GM23338 (cell line): ENCODE measurements at regions not wholly inside any gene's neighbourhood (a gene's known extent, or its start where the extent isn't known, plus 50 kb on each side); places are given as distances from the start of the nearest gene placed in this dataset.

Experiments used
- ATAC-seq: fragments of 200-7000 bp; cut with Tn5 transposase; 3 replicates; pipeline ENCODE4 v1.9.1; 2020
- DNase-seq: peaks from one replicate; pipeline ENCODE4 v3.0.0-alpha.2; 2015; ENCODE audit warnings: low spot score
- H2AFZ ChIP-seq: fragments of 200-600 bp; sonication (generic); 2 replicates; pipeline ENCODE4 v1.8.0; 2016; ENCODE audit warnings: antibody characterized with exemption, mild to moderate bottlenecking, moderate library complexity
- H3F3A ChIP-seq: fragments of 200-600 bp; sonication (generic); replicated peaks from 2 replicates; pipeline ENCODE4 v1.8.0; 2017; ENCODE audit warnings: antibody characterized with exemption, mixed run types, low read depth
- H3K27ac ChIP-seq: fragments of 200-600 bp; sonication (generic); 2 replicates; pipeline ENCODE4 v1.6.1; 2016; ENCODE audit warnings: low read depth
- H3K27me3 ChIP-seq: fragments of 200-600 bp; sonication (generic); 2 replicates; pipeline ENCODE4 v1.8.0; 2016; ENCODE audit warnings: mild to moderate bottlenecking, mixed run types, moderate library complexity; ENCODE audit not compliant: insufficient read depth
- H3K36me3 ChIP-seq: fragments of 200-600 bp; sonication (generic); 2 replicates; pipeline ENCODE4 v1.8.0; 2016; ENCODE audit warnings: mild to moderate bottlenecking; ENCODE audit not compliant: insufficient read depth
- H3K4me1 ChIP-seq: fragments of 200-600 bp; sonication (generic); 2 replicates; pipeline ENCODE4 v1.8.0; 2016; ENCODE audit warnings: mild to moderate bottlenecking, moderate library complexity; ENCODE audit not compliant: insufficient read depth
- H3K4me2 ChIP-seq: fragments of 200-600 bp; sonication (generic); 2 replicates; pipeline ENCODE4 v1.7.1; 2017; ENCODE audit warnings: mixed run types
- H3K4me3 ChIP-seq: fragments of 200-600 bp; sonication (generic); 2 replicates; pipeline ENCODE4 v1.6.1; 2016; ENCODE audit warnings: mixed run types
- H3K79me2 ChIP-seq: fragments of 200-600 bp; sonication (generic); replicated peaks from 2 replicates; pipeline ENCODE4 v1.8.0; 2017; ENCODE audit warnings: mild to moderate bottlenecking; ENCODE audit not compliant: insufficient read depth
- H3K9me2 ChIP-seq: fragments of 200-600 bp; sonication (generic); 2 replicates; pipeline ENCODE4 v1.8.0; 2017; ENCODE audit not compliant: insufficient read depth
- H4K20me1 ChIP-seq: fragments of 200-600 bp; sonication (generic); replicated peaks from 2 replicates; pipeline ENCODE4 v1.8.0; 2017; ENCODE audit warnings: mild to moderate bottlenecking; ENCODE audit not compliant: insufficient read depth
- H3K27ac Mint-ChIP-seq: 2 replicates; pipeline ENCODE4 v1.8.0; 2020; ENCODE audit warnings: inconsistent platforms, mild to moderate bottlenecking, moderate library complexity, mixed read lengths
- H3K27me3 Mint-ChIP-seq: 3 replicates; pipeline ENCODE4 v1.8.0; 2022; ENCODE audit warnings: low read depth, mild to moderate bottlenecking, moderate library complexity, mixed read lengths, inconsistent platforms; ENCODE audit not compliant: insufficient read depth, poor library complexity
- H3K36me3 Mint-ChIP-seq: 3 replicates; pipeline ENCODE4 v1.8.0; 2021; ENCODE audit warnings: low read depth, mild to moderate bottlenecking, inconsistent platforms, moderate library complexity, mixed read lengths
- H3K4me1 Mint-ChIP-seq: 3 replicates; pipeline ENCODE4 v1.8.0; 2020; ENCODE audit warnings: mild to moderate bottlenecking, inconsistent platforms, mixed read lengths
- H3K4me3 Mint-ChIP-seq: 3 replicates; pipeline ENCODE4 v1.8.0; 2021; ENCODE audit warnings: moderate library complexity, mild to moderate bottlenecking, inconsistent platforms, mixed read lengths
- H3K9me3 Mint-ChIP-seq: 3 replicates; pipeline ENCODE4 v1.8.0; 2020; ENCODE audit warnings: moderate library complexity, mild to moderate bottlenecking, inconsistent platforms, mixed read lengths
- CREB1 ChIP-seq: fragments of 250-450 bp; sonication (Bioruptor Pico); IDR thresholded peaks from 2 replicates; pipeline ENCODE4 v1.5.0; 2020; ENCODE audit warnings: low read depth, mild to moderate bottlenecking, moderate library complexity
- EZH2 ChIP-seq: fragments of 200-600 bp; sonication (generic); IDR thresholded peaks from one replicate; pipeline ENCODE4 v1.8.0; 2017; ENCODE audit warnings: antibody characterized with exemption, mild to moderate bottlenecking, low read depth; ENCODE audit not compliant: unreplicated experiment
- EZH2phosphoT487 ChIP-seq: fragments of 200-600 bp; sonication (generic); IDR thresholded peaks from one replicate; pipeline ENCODE4 v1.8.1; 2018; ENCODE audit warnings: antibody characterized with exemption; ENCODE audit not compliant: unreplicated experiment
- JUNB ChIP-seq: IDR thresholded peaks from one replicate; pipeline ENCODE4 v1.6.1; 2016; ENCODE audit warnings: antibody characterized with exemption; ENCODE audit not compliant: unreplicated experiment
- NANOG ChIP-seq: IDR thresholded peaks from 2 replicates; pipeline ENCODE4 v1.6.1; 2016; ENCODE audit warnings: antibody characterized with exemption, borderline replicate concordance
- POLR2AphosphoS5 ChIP-seq: IDR thresholded peaks from 2 replicates; pipeline ENCODE4 v1.6.1; 2016; ENCODE audit warnings: antibody characterized with exemption, low read depth
- STAT1 ChIP-seq: IDR thresholded peaks from one replicate; pipeline ENCODE4 v1.6.1; 2016; ENCODE audit warnings: antibody characterized with exemption; ENCODE audit not compliant: unreplicated experiment
- ZNF114 ChIP-seq: fragments of 250-450 bp; sonication (Bioruptor Pico); IDR thresholded peaks from 2 replicates; pipeline ENCODE4 v1.5.0; 2020; ENCODE audit warnings: mild to moderate bottlenecking, moderate library complexity
- ZNF331 ChIP-seq: fragments of 250-450 bp; sonication (Bioruptor Pico); IDR thresholded peaks from 2 replicates; pipeline ENCODE4 v1.5.0; 2020; ENCODE audit warnings: low read depth, mild to moderate bottlenecking, moderate library complexity
- TF ChIP-seq, protein P1 (sequence below), 2 experiments: fragments of 200-600 bp in 1 of 2; sonication (generic) in 1 of 2; conservative IDR thresholded peaks; 2 replicates each; pipeline versions ENCODE4 v1.5.1 to v1.6.1; 2016 to 2017; ENCODE audit warnings: antibody characterized with exemption in 2 of 2, low read depth in 2 of 2, mild to moderate bottlenecking in 2 of 2, moderate library complexity in 1 of 2
- TF ChIP-seq, protein P2 (sequence below): fragments of 250-450 bp; sonication (Bioruptor Pico); IDR thresholded peaks from 2 replicates; pipeline ENCODE4 v1.5.0; 2020; ENCODE audit warnings: mild to moderate bottlenecking, moderate library complexity
- TF ChIP-seq, protein P3 (sequence below): IDR thresholded peaks from one replicate; pipeline ENCODE4 v1.6.1; 2018; ENCODE audit warnings: antibody characterized with exemption; ENCODE audit not compliant: unreplicated experiment

DNA sequence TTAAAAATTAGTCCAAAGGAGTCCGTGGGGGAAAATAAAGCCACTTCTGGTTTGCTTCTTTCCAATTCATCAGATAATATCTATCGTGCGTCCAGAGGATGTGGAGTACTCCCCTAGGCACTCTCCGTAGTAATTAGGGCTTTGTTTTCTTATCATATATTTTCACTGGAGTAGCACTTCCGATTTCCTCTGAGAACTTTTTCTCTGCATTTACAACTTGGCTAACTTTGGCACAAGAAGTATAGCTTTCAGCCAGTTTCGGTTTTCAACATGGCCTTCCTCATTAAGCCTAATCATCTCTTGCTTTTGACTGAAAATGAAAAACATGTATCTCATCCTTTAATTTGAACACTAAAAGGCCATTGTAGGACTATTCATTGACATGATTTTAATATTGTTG lies 80.5 kb downstream of the CASP3 start (continued):
- no peak for TF ChIP-seq POLR2AphosphoS5
- no peak for TF ChIP-seq STAT1
- TF ChIP-seq, protein P1, sequence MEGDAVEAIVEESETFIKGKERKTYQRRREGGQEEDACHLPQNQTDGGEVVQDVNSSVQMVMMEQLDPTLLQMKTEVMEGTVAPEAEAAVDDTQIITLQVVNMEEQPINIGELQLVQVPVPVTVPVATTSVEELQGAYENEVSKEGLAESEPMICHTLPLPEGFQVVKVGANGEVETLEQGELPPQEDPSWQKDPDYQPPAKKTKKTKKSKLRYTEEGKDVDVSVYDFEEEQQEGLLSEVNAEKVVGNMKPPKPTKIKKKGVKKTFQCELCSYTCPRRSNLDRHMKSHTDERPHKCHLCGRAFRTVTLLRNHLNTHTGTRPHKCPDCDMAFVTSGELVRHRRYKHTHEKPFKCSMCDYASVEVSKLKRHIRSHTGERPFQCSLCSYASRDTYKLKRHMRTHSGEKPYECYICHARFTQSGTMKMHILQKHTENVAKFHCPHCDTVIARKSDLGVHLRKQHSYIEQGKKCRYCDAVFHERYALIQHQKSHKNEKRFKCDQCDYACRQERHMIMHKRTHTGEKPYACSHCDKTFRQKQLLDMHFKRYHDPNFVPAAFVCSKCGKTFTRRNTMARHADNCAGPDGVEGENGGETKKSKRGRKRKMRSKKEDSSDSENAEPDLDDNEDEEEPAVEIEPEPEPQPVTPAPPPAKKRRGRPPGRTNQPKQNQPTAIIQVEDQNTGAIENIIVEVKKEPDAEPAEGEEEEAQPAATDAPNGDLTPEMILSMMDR (conservative IDR thresholded peaks at IDR 0.05; ENCODE audit: low read depth in 2 of 2), result no peak
- TF ChIP-seq JUNB, result no peak
- no peak for TF ChIP-seq ZNF114 (CRISPR knock-in tag)
- TF ChIP-seq NANOG, result no peak

DNA sequence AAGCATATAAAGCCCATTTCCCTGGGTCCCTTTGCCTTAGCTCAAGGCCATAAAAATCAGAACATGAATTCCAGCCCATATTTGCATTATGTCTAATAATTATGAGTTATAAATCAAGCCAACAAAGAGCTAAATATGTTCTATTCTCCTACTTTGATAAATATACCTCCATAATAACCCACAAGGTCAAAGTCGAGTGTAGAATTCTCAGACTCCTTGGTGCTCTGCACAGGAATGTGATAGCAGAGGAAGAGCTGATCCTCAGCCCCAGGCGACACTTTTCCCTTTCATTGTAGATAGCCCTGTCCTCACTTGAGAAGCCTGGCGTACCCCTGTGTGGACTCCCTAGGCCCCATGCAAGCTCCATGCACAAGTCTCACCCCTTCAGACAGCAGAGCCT lies 85.6 kb downstream of the CASP3 start:
- peaks cover 6% of the 10 kb centered on the region; the same call in 1 of the 2 replicates for H3K9me2 ChIP-seq
- no peaks in the 10 kb centered on the region for H3F3A ChIP-seq
- Mint-ChIP-seq H3K27ac (no peak overlapping the region), H3K9me3 (peaks cover 14% of the 10 kb centered on the region), H3K27me3 (peaks cover 2% of the 10 kb centered on the region), H3K36me3 (peaks cover 9% of the 10 kb centered on the region; the same call in 2 of the 3 replicates), H3K4me1 (no peaks in the 10 kb centered on the region), H3K4me3 (no peak overlapping the region)
- no peaks in the 10 kb centered on the region for H3K79me2 ChIP-seq
- H3K4me3 ChIP-seq, result no peak overlapping the region
- H4K20me1 ChIP-seq, result no peaks in the 10 kb centered on the region
- DNase-seq (no peak), ATAC-seq (no peak)
- H3K4me1 ChIP-seq, result no peaks in the 10 kb centered on the region
- no peaks in the 10 kb centered on the region for H3K36me3 ChIP-seq
- H2AFZ ChIP-seq, result no peak overlapping the region
- no peak overlapping the region for H3K4me2 ChIP-seq
- H3K27ac ChIP-seq, result no peak overlapping the region
- no peaks in the 10 kb centered on the region for H3K27me3 ChIP-seq
- TF ChIP-seq STAT1 (no peak), EZH2phosphoT487 (no peak), JUNB (no peak), NANOG (no peak), EZH2 (no peak), ZNF114 (CRISPR knock-in tag) (no peak), CREB1 (CRISPR knock-in tag) (no peak), ZNF331 (no peak)
- TF ChIP-seq, protein P2, sequence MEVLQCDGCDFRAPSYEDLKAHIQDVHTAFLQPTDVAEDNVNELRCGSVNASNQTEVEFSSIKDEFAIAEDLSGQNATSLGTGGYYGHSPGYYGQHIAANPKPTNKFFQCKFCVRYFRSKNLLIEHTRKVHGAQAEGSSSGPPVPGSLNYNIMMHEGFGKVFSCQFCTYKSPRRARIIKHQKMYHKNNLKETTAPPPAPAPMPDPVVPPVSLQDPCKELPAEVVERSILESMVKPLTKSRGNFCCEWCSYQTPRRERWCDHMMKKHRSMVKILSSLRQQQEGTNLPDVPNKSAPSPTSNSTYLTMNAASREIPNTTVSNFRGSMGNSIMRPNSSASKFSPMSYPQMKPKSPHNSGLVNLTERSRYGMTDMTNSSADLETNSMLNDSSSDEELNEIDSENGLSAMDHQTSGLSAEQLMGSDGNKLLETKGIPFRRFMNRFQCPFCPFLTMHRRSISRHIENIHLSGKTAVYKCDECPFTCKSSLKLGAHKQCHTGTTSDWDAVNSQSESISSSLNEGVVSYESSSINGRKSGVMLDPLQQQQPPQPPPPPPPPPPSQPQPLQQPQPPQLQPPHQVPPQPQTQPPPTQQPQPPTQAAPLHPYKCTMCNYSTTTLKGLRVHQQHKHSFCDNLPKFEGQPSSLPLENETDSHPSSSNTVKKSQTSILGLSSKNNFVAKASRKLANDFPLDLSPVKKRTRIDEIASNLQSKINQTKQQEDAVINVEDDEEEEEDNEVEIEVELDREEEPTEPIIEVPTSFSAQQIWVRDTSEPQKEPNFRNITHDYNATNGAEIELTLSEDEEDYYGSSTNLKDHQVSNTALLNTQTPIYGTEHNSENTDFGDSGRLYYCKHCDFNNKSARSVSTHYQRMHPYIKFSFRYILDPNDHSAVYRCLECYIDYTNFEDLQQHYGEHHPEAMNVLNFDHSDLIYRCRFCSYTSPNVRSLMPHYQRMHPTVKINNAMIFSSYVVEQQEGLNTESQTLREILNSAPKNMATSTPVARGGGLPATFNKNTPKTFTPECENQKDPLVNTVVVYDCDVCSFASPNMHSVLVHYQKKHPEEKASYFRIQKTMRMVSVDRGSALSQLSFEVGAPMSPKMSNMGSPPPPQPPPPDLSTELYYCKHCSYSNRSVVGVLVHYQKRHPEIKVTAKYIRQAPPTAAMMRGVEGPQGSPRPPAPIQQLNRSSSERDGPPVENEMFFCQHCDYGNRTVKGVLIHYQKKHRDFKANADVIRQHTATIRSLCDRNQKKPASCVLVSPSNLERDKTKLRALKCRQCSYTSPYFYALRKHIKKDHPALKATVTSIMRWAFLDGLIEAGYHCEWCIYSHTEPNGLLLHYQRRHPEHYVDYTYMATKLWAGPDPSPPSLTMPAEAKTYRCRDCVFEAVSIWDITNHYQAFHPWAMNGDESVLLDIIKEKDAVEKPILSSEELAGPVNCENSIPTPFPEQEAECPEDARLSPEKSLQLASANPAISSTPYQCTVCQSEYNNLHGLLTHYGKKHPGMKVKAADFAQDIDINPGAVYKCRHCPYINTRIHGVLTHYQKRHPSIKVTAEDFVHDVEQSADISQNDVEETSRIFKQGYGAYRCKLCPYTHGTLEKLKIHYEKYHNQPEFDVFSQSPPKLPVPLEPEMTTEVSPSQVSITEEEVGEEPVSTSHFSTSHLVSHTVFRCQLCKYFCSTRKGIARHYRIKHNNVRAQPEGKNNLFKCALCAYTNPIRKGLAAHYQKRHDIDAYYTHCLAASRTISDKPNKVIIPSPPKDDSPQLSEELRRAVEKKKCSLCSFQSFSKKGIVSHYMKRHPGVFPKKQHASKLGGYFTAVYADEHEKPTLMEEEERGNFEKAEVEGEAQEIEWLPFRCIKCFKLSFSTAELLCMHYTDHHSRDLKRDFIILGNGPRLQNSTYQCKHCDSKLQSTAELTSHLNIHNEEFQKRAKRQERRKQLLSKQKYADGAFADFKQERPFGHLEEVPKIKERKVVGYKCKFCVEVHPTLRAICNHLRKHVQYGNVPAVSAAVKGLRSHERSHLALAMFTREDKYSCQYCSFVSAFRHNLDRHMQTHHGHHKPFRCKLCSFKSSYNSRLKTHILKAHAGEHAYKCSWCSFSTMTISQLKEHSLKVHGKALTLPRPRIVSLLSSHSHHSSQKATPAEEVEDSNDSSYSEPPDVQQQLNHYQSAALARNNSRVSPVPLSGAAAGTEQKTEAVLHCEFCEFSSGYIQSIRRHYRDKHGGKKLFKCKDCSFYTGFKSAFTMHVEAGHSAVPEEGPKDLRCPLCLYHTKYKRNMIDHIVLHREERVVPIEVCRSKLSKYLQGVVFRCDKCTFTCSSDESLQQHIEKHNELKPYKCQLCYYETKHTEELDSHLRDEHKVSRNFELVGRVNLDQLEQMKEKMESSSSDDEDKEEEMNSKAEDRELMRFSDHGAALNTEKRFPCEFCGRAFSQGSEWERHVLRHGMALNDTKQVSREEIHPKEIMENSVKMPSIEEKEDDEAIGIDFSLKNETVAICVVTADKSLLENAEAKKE (CRISPR knock-in tag), result no peak
- TF ChIP-seq, protein P1 (conservative IDR thresholded peaks at IDR 0.05; ENCODE audit: low read depth in 2 of 2), result no peak
- TF ChIP-seq, protein P3, sequence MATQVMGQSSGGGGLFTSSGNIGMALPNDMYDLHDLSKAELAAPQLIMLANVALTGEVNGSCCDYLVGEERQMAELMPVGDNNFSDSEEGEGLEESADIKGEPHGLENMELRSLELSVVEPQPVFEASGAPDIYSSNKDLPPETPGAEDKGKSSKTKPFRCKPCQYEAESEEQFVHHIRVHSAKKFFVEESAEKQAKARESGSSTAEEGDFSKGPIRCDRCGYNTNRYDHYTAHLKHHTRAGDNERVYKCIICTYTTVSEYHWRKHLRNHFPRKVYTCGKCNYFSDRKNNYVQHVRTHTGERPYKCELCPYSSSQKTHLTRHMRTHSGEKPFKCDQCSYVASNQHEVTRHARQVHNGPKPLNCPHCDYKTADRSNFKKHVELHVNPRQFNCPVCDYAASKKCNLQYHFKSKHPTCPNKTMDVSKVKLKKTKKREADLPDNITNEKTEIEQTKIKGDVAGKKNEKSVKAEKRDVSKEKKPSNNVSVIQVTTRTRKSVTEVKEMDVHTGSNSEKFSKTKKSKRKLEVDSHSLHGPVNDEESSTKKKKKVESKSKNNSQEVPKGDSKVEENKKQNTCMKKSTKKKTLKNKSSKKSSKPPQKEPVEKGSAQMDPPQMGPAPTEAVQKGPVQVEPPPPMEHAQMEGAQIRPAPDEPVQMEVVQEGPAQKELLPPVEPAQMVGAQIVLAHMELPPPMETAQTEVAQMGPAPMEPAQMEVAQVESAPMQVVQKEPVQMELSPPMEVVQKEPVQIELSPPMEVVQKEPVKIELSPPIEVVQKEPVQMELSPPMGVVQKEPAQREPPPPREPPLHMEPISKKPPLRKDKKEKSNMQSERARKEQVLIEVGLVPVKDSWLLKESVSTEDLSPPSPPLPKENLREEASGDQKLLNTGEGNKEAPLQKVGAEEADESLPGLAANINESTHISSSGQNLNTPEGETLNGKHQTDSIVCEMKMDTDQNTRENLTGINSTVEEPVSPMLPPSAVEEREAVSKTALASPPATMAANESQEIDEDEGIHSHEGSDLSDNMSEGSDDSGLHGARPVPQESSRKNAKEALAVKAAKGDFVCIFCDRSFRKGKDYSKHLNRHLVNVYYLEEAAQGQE, result no peak
